ENCODE measurements at regions not wholly inside any gene's neighbourhood (a gene's known extent, or its start where the extent isn't known, plus 50 kb on each side); places are given as distances from the start of the nearest gene placed in this dataset.

DNA sequence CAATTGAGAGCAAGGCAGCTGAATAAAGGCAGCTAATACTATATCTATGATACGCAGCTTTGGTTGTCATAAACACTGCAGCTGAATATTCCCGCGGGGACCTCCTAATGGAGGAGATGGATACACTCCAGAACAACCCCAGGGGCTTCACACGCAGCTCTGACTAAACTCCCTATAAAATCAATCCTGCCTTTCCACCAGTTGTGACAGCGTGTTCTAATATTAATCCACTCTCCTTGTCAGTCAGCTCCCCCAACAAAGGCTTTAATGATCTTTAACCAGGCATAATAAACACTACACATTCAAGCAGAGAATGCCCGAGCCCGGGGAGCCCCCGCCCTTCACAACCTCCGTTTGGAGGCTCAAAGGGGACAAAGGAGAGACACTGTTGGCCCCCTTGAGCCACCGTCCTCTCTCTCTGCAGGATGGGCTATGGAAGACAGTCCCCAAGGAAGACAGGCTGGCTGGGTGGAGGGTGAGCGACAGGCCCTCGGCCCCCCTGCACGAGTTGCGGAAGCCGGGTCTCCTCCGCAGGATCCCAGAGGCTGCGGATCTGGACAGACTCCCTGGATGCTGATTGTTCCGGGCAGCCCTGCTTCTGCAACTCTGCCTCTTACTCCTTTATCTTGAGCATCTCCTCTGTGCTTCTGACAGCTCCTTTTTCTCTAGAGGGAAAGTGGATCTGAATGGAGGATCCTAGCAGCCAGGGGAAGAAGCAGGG is 565.2 kb downstream of the BUD13 start:
- DNase-seq = no peak

DNA sequence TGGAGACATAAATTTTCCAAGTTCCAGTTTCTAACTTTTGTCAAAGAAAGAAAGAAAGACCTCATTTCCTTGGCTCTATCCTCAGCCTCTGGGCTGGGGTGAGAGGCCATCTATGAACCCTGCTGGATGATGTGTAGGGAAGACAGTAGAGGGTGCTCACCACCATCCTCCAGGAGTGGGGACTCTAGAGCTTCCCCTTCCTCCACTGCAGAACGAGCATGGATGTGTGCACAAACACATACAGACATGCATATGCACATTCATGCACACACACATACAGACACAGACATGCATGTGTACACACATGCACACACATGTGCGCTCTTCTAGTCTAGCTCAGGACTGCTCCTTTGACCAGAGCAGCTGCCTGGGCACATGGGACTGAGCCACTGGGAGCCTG is 565.8 kb downstream of the BUD13 start:
- DNase-seq = no peak

DNA sequence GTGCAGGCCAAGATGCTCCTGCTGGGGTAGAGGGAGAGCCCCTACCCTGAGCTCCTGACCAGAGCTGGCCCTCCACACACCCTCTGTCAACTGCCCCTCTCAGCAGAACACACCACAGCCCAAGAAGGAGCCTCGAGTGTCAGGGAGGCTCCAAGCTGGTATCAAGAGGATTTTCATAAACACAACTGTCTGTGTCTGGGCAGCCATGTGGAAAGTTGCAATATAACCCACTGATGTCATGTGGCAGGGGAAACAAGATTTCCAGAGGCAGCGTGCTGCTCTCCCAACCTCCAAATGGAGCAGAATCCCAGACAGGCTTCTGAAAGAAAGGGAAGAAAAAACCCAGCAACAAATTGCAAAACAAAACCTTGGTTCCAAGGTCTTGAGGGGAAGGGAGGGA is 569.9 kb downstream of the BUD13 start:
- DNase-seq = no peak

DNA sequence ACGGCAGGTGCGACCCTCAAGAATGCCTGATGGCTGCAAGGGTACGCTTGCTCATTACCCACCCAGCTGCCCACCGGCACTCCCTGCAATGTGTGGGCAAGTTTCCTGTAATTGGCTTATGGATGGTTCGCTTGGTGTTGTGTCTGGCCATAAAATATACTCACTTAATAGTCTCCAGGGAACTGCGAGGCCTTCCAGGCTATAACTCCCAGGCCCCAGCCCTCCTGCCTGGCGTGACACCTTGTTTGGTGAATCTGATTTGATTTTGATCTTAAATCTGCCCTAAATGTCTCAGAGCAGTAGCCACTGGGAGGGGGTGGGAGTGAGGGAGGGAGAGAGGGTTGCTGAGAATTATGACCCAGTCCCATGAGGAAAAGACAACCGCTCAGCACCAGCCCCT is 572.2 kb downstream of the BUD13 start:
- DNase-seq = no peak

DNA sequence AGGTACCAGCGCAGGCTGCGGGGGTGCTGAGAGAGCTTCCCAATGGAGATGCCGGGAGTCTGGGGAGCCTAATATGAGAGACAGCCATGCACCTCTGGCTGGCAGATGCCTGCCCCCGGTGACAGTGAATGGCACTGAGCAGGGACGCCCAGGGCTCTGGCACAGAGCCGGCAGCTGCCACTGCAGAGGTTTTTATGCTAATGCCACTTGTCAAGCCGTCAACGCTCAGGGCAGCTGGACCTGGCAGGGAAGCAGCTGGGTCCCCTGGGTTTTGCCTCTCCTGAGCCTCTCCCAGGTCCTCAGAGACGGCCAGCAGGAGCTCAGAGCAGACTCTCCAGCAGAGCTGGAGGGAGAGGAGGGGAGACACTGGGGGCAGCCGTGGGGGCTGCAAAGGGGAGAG is 573.6 kb downstream of the BUD13 start:
- no peak for DNase-seq

DNA sequence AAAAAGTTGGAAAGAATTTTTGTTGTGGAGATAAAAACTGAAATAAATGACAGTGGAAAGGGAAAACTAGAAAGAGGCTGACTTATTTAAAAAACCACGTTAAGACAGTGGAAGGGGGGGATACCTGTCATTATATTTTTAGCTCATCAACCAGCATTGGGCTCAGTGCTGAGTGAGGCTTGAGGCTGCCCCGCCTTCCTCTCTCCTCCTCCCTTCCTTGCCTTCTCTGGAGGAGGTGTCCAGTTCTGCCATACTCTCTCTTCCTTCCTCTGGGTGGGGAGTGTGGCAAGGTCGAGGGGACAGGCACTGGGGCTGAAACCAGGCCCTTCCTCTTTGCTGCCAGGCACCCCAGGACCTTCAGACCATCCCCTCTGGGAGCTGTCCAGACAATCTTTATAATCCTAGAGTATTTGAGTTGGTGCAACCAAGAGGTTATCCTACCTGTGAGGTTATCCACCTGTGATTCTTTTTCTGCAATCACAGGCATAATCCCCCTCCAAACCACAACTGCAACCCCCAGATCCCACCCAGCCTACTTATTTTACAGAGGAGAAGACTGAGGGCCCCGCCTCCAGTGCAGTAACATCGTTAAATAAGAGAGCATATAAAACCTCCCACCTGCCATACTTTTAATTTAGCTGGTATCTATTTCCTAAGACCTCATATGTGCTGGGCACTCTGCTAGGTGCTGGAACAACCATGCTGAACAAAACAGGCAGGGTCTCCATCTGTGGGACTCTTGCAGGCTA is 578.5 kb downstream of the BUD13 start:
- DNase-seq = no peak

DNA sequence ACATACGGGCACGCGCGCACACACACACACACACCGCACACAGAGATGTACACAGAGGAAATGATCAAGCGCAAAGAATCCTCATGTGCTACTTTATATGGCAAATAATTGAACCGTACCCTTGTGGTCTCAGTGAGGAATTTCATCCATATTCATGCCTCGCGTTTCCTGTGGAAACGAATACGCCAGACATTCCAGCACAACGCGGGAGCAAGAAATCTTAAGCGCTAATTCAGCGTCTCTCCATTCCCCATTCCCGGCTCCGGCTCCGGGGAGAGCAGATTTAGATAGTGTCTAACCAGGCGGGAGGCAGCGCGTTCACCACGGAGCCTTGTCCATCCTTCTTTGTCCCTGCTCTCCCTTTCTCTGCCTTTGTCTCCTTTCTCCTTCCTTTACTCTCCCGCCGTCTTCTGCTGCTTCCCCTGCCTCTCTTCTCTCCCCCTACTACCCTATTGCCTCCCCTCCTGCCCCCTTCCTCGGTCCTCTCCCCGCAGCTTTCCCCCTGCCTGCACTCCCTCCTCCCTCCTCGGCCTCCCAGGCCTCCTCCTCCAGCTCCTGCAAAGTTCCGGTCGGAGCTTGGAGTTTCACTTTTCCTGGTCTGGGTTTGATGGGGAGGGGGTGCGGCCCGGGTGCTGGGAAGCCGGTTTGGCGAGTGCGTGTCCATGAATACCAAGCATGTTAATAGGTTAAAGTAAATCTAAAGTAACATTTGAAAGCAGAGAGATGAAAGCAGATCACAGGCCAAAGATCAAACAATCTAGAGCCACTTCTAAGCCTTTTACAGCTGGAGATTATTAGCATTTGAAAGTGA is 579.3 kb downstream of the BUD13 start:
- DNase-seq = no peak

DNA sequence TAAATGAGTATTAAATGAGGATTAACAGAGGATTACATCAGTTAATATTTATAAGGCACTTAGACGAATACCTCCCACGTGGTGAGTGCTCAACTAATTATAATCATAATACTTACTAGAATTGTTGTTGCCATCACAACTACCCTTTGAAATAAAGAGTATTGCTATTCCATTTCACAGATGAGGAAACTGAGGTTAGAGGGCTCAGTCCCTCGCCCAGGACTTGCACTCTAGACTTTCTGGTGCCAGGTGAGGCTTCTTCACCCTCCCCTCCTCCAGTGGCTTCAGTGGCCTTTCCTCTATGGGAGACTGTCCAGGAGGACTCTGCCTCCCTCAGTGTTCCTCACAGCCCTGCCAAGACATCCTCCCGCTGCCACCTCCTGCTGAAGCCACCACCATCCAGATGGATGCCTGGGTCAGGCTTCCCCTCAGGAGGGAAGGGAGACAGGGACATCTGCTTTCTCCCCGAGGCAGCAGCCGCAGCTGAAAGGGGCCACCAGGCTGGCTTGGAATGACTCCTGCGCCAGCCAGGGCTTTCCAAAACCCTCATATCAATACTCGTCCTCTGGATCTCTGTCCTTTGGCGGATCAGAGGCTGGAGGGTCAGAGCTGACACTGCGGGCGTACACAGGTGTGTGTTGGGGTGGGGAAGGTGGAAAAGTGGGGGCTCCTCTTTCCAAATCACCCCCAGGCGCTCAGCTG is 580.1 kb downstream of the BUD13 start:
- DNase-seq = no peak

DNA sequence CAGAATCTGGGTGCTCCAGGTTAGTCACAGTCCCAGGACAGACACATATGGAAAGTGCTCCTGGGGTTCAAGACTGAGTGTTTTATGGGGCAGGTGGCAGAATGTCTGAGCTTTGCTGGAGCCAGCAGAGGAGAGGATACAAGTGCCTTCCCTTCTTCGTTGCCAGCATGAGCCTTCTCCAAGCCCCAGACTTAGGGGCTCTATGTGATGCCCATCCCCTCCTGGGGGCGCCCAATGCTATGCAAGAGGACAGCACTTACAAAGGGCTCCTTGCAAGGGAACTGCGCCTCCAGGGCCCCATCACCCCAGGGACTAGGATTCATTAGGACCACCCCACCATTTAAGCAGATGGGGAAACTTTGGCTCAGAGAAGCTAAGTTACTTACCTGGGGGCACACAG is 581.9 kb downstream of the BUD13 start:
- DNase-seq = no peak

DNA sequence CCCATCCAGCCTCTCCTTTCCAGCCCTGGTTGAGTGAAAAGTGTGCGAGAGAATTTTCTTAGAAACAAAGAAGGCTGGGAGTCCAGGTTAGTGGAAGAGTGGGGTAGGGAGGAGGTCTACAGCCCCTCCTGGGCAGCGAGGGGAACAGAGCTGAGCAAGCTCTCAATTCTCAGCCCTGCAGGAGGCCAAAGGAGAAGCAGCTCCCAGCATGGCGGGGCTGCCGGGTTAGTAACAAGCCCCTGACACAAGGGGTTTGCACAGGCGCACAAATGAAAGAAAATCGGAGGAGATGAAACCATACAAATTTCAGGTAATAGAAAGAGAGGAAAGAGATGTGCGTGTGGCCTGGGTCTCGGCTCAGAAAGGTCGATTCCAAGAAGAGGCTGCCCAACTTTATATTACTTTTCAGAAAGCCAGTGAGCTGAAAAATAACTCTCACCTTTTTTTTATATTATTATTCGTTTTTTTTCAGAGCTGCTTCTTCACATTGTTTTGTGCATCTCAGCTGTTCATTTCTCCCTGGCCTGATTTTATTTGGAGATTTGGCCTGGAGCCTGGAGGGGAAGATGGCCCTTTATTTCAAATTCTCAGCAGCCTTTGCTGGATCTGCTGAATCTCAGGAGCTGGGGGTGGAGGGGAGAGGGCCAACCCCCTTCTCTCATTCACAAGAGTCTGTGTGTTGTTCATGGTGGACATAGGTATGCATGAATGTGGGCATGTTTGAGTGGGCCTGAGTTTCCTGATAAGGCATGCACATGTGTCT is 583.2 kb downstream of the BUD13 start:
- no peak for DNase-seq

DNA sequence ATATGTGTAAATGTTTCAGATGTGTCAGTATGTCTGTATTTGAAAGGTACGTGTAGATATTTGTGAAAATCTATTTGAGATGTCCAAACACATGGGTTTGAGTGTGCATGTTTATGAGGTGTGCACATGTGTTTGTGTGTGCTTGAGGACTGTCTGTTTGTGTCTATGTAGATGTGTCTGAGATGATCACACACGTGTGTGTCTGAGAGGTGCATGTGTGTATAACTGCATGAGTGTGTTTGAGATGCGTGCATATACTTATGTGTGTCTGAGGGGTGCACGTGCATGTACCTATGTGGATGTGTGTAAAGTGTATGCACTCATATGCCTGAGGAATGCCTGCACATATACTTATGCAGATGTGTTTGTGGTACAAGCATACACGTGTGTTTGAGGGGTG is 584.4 kb downstream of the BUD13 start:
- DNase-seq = no peak

DNA sequence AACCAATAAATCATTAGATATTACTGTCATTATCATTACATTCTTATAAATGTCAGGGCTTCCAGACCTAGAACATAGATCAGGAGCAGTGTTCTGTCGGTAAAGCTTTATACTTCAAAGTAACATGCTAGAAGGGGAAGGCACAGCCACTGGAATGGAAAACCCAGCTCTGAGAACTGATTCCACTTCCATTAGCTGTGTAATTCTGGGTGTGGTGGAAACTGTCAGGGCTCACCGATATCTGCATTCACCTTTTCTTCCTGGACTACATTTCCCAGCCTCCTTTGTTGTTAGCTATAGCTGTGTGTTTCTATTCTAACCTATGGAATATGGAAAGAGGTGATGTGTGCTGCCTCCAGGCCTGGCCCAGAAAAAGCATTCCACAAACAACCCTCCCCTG is 585.8 kb downstream of the BUD13 start:
- DNase-seq = no peak

DNA sequence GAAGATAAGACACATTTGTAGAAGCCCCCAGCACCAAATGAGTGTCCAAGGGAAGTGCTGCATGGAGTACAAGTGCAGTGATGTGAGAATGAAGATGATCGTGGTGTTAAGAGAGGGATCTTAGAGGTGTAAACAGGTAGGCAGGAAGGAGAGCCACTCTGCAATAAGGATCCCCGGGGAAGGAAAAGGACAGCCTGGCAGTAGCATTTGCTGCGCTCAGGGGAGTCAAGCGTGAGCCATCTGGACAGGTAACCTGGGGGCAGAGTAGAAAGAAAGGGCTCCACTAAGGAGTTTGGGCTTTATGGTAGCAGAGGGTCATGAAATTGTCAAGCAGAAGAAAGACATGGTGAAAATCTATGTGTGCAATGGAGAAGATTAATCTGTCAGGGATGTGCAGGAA is 587.2 kb downstream of the BUD13 start:
- DNase-seq = no peak

DNA sequence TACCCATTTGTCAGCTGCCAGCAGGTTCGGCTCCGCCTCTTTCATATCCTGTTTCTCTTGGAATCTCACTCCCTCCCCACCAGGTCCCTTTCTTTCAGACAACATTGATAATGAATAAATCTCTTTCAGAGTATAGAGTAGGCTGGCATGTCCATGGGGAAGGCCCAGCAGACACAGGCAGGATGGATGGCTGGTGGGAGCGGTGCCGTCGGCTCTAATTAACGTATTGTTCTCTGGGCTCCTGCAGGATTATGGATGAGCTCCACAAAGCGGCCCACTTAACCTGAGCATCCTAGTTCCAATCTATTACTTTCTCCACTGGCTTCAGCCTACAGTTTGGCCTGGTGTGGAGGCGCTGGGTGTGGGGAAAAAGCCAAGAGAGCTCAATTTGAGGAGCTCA is 588.0 kb downstream of the BUD13 start:
- DNase-seq = no peak

DNA sequence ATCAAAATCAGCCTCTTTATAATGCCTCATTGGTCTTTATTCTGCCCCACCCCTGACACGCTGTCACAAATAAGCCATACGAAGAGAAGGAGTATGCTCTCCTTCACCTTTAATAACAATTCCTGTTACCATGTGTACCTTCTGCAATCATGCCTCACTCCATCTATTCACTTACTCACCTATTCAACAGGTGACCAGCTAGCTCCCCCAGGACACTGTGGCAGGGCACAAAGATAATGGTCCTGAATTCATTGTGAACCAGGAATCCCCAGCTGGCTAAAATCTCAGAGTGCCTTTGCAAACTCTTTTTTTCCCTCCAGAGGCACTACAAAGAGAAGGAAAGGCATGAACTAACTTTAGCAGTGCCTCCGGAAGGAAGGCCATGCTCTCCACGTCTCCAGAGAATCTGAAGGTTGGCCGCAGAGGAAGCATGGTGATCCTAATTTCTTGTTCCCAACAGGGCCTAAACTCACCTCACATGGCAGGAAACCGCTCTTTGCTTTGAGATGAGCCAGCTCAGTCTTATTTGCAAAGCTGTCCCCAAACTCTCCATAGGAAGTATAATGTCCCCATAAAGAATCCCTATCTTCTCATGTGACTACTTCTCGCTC is 590.3 kb downstream of the BUD13 start:
- no peak for DNase-seq

DNA sequence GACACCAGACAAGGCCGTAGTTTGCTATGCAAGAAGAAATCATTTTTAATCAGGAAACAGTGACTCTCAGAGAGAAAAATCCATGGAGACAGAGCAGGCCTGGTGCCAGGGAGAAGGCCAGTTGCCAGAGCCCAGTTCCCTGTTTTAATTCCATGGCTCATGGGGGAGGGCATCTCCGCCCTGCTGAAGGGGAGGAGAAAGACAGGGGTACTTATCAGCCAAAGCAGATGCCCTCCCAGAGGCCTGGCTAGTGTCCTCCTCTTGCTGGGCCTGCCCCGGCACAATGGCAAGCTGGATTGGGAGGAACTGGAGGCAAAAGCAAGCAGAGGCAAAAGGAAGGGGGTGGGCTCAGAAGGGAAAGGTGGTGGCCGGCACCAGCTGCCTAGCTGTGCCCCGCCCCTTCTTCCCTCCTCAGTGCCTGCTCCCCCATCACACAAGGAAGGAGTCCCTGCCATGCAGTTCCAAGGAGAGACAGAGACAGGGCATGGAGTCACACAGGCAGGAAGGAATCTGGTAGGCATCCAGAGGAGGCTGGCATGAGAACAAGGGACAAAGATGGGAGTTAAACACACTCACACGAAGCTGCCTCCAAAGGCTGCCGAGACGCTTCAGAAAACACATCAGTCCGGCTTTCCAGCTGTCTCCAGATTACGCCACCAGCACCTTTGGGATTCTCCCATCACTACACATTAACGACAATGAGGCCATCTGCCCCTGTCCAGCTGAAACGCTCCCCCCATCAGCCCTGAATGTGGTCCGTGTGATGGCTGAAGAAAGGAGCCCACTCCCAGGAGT is 591.8 kb downstream of the BUD13 start:
- DNase-seq = no peak

DNA sequence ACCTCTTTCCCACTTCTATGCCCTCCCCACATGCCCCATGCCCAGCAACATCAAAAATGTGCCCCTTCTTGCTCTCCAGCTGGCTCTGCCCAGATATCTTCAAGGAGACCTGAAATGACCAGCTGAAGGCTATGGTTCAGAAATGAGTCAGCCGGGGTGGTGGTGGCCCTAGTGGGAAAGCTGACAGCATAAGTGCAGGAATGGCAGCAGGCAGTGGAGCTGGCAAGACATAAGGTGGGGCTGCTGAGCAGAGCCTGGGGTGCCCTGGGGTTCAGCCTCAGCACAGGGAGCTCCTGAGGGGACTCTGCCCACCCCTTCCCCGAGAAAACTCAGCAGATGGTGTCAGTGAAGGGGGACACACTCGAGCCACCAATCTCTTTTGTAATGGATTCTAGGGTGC is 593.4 kb downstream of the BUD13 start:
- no peak for DNase-seq

DNA sequence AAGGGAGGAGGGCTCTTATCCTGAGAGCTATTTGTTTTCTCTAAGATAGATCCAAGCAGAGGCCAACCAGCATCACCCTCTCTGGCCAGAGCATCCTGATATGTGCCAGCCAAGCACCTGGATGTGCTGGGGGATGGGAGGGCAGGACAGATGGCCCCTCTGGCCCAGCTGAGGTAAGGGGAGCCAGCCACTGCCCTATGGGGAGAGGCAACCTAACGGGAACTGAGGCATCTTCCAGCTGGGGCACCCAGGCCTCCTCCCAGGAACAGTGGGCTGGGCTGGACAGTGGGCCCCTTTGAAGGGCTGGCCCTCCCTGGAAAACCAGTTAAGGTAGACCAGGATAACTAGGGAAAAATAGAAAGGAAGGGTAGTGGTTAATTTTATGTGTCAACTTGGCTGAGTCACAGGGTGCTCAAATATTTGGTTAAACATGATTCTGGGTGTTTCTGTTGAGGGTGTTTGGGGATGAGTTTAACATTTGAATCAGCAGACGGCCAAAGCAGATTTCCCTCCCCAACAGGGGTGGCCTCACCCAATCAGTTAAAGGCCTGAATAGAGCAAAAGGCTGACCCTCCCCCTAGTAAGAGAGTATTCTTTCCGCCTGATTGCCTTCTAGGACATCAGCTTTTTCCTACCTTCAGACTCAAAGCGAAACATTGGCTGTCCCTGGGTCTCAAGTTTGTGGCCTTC is 595.1 kb downstream of the BUD13 start:
- no peak for DNase-seq

DNA sequence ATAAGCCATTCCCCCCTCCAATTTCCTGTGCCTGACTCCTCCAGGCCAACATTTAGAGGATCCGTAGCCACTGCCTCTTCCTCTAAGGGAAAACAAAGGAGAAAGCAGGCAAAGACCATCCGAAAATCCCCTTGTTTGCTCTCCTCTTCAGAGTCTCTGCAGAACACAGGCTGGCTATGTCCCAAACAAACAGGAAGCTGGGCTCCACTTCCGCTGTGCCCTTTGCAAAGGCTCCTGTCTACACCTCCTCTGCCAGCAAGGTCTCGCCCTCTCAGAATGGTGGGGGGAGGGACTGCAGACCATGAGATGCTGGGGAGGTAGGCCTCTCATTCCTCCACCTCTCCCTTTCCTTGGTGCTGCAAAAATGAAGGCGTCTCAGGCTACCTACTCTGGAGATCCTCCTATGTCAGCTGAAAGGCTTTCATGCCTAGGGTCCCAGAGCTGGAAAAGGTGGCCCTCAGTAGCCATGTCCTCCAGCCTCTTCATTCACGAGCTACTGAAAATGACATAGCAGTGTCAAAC is 596.2 kb downstream of the BUD13 start:
- DNase-seq = no peak

DNA sequence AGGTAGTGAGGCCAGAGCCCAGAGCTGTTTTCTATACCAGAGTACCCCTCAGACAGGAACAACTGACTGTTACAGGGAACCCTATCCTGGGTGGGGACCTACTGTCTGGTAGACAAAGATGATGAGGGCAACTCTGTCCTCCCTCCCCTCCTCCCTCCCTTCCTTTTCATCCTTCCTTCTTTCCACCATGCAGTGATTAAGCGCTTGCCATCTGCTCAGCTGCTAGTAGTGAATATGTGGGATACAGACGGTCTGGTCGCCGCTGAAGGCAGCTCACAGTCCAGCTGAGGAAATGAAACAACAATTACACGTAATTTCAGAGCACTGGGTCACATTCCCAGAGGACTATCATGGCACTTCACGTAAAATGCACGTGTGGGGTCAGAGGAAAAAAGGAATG is 597.1 kb downstream of the BUD13 start:
- no peak for DNase-seq

Data from suppressor macrophage (primary cell).